ENCODE measurements at regions not wholly inside any gene's neighbourhood (a gene's known extent, or its start where the extent isn't known, plus 50 kb on each side); places are given as distances from the start of the nearest gene placed in this dataset.

- in situ Hi-C loops (cut with MboI; ENCODE audit: low sequenced_read_pairs) = no loop called here
These were observed 230.3 kb downstream of the IBTK start for GRCh38 chr6:82017288-82017687.

DNA sequence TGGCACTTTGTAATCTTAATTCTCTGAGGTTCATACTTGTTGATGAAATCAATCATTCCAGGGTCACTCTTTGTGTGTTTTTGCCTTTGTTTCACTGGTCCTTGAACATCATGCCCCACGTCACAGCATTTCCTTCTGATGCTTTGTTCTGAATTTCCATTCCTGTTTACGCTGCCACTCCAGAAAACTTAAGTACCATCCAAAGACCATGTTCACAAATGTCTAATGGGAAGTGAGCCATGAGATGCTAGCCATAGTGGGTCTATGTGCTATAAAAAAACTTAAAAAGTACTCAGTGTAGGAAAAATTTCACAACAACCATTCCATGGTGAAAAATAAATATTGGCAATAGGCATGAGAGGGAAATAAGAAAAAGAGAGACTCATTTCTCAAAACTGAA, 232.0 kb downstream of the IBTK start:
- in situ Hi-C loops (cut with MboI; ENCODE audit: low sequenced_read_pairs) = no loop called here

- in situ Hi-C loops (cut with MboI; ENCODE audit: low sequenced_read_pairs) = no loop called here
These were observed 232.5 kb downstream of the IBTK start for GRCh38 chr6:82015043-82015442.

- in situ Hi-C loops (cut with MboI; ENCODE audit: low sequenced_read_pairs) = no loop called here
These were observed 233.7 kb downstream of the IBTK start for GRCh38 chr6:82013561-82014530.

DNA sequence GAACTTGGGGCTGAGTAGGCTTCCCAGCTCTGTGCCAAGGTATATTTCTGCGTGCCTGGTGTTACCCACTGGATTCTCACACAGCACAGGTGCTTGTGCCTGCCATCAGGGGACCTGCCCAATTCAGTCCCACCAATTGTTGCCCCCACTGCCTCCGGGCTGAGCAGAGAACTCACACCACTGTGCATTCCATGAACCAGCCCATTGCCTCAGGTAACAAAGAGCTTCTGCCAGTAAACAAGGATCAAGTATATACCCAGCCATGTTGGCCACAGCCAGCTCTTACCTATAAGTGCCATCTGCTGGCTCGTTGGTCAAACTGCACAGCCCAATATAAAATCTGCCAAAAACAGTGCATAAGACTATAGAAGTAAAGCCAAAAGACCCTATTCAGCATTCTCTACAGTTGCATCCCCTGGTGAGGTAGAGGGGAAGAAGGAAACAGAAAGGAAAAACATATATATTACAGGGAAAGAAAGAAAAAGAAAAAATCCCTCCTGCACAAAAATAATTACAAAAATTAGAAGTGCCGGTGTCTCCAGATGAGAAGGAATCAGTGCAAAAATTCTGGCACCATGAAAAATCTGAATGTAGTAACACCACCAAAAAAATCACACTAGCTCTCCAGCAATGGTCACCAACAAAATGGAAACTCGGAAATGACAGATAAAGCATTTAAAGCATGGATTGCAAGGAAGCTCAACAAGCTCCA, 241.4 kb downstream of the IBTK start:
- in situ Hi-C loops (cut with MboI; ENCODE audit: low sequenced_read_pairs) = no loop called here

GRCh38 chr6:82000551-82000950, 247.0 kb downstream of the IBTK start:
- in situ Hi-C loops (cut with MboI; ENCODE audit: low sequenced_read_pairs) = no loop called here

GRCh38 chr6:81999826-82000225, 247.3 kb upstream of the TENT5A start:
- in situ Hi-C loops (cut with MboI; ENCODE audit: low sequenced_read_pairs) = no loop called here

GRCh38 chr6:81999270-81999669, 246.8 kb upstream of the TENT5A start:
- in situ Hi-C loops (cut with MboI; ENCODE audit: low sequenced_read_pairs) = no loop called here

GRCh38 chr6:81998432-81998831, 246.0 kb upstream of the TENT5A start:
- in situ Hi-C loops (cut with MboI; ENCODE audit: low sequenced_read_pairs) = no loop called here

DNA sequence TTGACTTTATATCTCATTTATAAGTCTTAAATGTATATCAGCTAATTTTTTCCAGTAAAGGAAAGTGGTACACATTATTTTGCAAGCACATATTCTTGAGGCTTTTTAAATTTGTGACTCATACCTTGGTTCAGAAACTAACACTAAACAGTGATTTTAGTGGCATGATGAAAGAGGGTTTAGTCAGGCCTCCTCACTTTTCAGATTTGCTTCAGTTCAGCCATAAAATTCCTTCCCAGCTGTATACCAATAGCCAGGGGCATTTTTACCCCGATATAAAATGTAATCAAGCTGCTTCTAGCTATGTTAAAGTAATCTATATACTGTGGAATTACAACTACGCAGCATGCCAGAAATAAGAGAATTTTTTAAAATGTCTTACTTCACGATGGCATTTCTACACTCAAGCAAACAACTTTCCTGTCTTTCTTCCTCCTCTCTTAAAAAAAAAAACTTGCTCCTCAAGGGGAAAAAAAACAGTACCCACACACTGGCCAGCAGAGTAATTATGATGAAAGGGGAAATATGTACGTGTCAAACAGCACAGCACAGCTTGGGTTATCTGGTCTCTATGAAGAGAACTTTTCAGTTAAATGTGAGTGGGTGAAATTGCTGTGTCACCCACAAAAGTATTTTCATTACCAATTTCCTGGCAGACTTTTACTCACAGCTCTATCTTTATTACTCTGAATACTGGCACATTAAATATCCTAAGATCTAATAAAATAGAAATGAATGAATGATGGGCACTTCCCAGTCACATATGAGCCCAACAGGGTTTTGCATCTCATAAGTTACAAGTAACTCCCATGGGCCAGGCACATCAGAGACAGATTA, 244.8 kb upstream of the TENT5A start:
- in situ Hi-C loops (cut with MboI; ENCODE audit: low sequenced_read_pairs) = no loop called here

- in situ Hi-C loops (cut with MboI; ENCODE audit: low sequenced_read_pairs) = no loop called here
These were observed 243.9 kb upstream of the TENT5A start for GRCh38 chr6:81996414-81996813.

DNA sequence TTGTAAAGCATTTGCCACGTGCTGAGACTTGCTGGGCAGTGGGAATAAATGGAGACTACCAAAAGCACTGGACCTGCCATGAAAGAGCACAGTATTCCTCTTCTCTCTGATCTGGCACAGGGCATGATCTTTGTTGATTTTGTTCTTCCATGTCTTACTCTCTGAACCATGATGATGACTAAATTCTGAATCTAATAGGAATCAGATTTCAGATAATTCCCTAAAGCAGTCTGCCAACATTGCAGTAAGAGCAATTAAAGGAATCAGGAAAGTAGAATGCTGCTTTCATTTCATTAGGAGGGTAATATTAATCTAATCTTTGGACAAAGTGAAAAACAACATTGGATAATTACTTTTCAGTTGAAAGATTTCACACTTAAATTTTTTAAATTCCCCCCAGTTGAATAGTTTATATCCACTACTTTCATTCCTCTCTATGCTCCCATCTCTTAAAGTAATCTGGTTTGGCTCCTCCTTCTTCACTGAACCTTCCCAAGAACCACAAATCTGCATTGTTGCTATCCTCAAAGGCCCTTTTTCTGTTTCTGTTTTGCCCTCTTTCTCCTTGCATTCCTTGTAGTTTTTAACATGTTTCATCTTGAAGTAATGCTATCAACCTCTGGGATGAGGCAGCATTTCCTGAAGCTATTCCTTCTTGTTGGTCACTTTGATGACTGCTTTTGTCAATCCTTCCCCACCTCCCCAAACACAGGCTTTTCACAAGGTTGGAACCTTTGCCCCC, 243.2 kb upstream of the TENT5A start:
- in situ Hi-C loops (cut with MboI; ENCODE audit: low sequenced_read_pairs) = no loop called here

DNA sequence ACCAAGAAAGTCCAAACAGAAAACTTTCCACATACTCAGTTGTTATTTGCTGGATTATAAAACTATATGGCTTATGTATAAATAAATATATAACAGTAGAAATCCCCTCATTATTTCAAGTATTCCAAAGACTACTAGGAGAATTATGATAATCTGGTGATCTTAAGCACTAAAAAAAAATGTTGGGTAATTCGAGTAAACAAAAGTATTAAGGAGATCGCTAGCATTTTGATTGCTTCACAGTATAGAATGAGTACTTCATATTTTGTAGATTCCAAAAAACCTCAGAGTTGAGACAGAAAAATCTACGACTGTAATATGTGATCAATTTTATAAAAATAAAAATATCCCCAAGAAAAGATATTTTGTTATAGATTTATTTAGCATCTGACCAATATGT, 236.4 kb upstream of the TENT5A start:
- in situ Hi-C loops (cut with MboI; ENCODE audit: low sequenced_read_pairs) = no loop called here

DNA sequence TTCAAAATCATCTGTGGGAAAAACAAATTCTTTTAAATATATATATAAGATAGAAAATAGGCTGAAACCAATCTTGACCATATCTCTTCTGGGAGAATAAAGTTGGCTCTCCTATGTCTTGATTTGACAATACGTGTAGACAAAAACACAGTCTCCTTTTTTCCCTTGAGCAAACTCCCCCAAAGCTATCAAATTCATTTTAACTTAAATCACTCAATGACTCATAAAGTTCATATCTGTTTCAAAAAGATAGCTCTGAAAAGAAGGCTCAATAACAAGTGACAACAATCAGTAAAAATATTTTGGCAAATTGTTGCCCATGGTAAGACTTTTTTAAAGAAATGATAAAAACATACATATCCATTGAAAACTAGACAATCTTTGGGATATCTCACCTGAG, 236.0 kb upstream of the TENT5A start:
- in situ Hi-C loops (cut with MboI; ENCODE audit: low sequenced_read_pairs) = no loop called here

DNA sequence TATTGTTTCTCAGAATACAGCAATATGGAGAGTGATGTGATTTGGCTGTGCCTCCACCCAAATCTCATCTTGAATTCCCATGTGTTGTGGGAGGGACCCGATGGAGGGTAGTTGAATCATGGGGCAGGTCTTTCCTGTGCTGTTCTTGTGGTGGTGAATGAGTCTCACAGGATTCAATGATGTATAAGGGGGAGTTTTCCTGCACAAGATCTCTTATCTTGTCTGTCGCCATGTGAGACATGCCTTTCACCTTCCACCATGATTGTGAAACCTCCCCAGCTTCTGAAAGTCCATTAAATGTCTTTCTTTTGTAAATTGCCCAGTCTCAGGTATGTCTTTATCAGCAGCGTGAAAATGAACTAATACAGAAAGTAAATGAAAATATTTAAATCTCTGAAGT, 234.8 kb upstream of the TENT5A start:
- in situ Hi-C loops (cut with MboI; ENCODE audit: low sequenced_read_pairs) = no loop called here

GRCh38 chr6:81985191-81985590, 232.7 kb upstream of the TENT5A start:
- in situ Hi-C loops (cut with MboI; ENCODE audit: low sequenced_read_pairs) = no loop called here

- in situ Hi-C loops (cut with MboI; ENCODE audit: low sequenced_read_pairs) = no loop called here
These were observed 232.1 kb upstream of the TENT5A start for GRCh38 chr6:81984599-81984998.

GRCh38 chr6:81981812-81982211, 229.3 kb upstream of the TENT5A start:
- in situ Hi-C loops (cut with MboI; ENCODE audit: low sequenced_read_pairs) = no loop called here

- in situ Hi-C loops (cut with MboI; ENCODE audit: low sequenced_read_pairs) = no loop called here
These were observed 227.3 kb upstream of the TENT5A start for GRCh38 chr6:81979767-81980166.

- in situ Hi-C loops (cut with MboI; ENCODE audit: low sequenced_read_pairs) = no loop called here
These were observed 226.8 kb upstream of the TENT5A start for GRCh38 chr6:81979329-81979728.

DNA sequence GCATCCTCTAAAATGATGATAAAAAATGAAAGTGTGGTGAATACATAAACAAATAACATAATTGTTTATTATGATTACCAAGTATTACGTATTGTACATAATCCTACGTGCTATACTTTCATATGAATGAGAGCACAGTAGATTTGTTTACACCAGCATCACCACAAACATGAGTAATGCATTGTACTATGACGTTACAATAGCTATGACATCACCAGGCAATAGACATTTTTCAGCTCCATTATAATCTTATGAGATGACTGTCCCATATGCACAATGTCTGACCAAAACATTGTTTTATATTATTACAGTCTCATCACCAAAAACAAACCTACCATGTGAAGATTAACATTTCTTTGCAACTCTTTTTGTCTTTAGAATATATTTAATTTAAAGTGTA, 225.7 kb upstream of the TENT5A start:
- in situ Hi-C loops (cut with MboI; ENCODE audit: low sequenced_read_pairs) = no loop called here

Data from HL-60/S4 (cell line).